D341Med (cell line): ENCODE measurements at regions not wholly inside any gene's neighbourhood (a gene's known extent, or its start where the extent isn't known, plus 50 kb on each side); places are given as distances from the start of the nearest gene placed in this dataset.
"Not testable (repeated sequence)": the region's sequence is repeated elsewhere in the genome, so short reads cannot be mapped to it uniquely, and the experiment has no call there.

ENCODE experiments used
- DNase-seq: peaks from one replicate; pipeline ENCODE4 v3.0.0; 2012; ENCODE audit warnings: low spot score

DNA sequence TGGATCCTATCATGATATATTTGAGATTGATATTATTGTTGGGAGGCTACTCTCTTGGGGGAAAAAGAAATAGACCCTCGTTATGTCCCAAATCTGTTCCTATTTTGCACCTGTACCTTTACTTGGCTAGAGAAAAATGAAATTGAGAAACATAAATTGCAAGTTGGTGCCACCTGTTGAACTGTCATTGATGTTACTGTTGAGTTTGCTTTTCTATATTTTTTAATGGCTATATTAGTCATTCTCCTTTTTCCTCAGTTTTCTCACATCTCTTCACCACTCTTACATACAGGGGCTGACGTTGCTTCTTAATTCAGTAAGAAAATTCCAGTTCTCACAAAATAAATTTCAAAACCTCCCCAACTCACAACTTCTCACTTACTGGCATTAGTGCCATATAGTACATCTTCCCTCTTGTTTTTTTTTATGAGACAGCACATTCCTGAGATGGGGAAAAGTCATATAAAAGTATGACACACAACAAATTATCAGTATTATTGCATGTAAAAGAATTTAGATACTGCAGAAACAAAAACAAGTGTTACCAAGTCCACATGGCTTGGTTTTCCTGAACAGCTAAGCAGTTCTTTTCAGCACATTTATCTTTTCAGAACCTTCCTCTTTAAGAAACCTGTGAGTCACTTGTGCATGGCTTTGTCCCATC lies 348.3 kb upstream of the DSEL start:
- DNase-seq: no peak

DNA sequence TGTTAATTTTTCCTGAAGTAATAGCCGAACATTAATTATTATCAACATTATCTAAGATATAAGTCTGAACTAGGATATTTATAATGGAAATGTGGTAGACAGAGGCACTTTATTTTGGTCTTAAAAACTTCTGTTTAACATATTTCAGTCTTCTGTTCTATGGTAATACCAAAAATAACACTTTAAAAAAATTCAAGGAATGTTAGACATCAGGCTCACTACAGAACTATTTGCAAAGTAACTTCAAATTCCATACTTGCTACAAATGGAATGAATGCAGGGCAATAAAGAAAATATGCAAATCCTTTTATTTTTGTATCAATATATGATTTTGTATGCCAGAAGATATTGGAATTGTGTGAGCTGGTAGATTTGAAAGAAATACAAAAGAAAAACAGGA lies 345.5 kb upstream of the DSEL start:
- no peak for DNase-seq

GRCh38 chr18:67854340-67854739 lies 337.8 kb upstream of the DSEL start:
- DNase-seq: no peak

DNA sequence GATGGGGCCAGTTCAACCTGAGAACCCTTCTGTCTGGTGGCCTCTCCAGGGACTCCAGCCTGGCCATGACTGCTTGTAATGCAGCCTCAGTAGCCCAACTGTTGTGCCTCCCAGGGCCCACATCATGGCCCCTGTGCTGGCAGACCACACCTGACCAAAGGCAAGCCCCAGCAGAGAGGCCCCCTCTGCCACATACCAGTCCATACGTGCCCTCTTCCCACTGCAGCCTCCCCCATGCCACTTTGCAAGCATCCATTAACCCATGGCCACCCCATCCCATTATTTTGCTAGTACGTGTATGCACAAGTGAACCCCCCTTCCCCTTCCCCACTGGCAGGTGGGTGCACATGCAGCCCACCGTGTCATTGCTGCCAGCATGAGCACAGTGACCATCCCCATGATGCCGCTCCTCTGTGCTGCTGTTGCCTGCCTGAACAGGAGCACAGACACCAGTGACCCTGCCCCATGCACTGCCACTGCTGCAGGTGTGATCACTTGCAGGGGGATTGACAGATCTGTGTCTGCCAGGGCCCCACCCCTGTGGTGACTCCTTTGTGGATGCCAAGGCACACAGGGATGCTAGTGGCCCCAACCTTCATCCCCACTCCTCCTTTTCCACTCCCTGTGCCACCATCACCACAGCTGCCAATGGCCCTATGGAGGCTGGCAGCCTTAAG lies 330.0 kb upstream of the DSEL start:
- DNase-seq: no peak

- DNase-seq: no peak
Measured at GRCh38 chr18:67845035-67845434, 328.5 kb upstream of the DSEL start.

DNA sequence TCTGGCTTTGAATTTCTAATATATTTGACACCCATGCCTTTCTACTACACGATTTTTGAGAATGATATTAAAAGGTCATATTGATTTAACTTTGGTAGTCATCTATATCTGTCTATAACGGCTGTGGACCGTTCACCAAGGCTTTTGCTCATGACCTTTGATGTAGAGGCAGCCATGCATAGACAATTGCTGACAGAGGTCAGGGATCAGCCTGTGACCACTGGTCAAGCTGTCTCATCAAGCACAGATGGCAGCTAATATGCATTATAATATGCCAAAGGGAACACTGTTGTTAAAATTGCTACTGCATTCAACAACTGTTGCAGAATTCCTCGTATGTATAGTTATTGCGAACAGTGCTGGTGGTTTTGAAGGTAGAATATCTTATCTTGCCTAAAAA lies 323.9 kb upstream of the DSEL start:
- no peak for DNase-seq

DNA sequence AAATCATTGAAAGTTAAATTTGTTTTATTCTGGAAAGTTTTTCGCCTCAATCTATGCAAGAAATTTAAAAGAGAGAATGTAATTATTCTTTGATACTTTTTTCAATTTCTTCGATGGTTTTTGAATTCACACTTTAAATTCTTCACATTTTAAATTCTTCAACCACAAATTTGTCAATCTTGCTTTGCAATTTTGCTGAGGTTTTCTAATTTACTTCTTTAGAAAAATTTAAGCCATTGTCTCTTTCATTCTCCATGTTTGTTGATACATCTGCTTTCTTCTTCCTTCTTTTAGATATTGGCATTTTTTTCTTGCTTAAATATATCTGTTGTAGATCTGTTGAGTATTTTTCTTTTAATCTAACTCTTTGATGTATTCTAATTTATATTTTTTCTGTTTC lies 301.9 kb upstream of the DSEL start:
- no peak for DNase-seq

- no peak for DNase-seq
Measured at GRCh38 chr18:67815280-67815679, 298.8 kb upstream of the DSEL start.

DNA sequence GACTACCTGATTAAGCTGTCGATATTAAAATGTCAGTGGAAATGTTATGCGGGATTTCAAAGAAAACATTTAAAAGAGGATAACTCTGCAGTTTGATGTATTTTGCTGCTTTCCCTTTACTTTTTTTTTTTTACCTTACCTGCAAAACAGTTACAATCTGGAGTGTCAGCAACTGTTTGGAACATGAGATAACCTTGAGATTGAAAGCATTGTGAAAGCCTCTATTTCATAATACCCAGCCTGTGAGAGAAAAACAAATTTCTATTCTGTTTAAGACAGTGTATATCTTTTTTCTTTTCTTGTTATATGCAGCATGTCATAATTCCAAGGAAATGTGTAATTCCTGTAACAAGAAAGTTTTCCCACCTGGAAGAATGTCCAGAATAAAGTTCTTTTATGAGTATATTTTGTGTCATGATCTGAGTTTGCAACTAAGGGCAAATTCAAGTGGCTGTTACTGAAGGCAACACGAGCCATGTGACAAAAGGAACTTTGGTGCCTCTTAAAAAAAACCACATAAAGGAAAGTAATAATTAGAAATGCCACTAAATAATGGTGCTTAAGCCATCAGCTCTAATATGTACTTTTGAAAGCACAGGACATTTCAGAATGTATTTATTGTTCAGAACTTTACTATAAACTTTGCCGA lies 297.0 kb upstream of the DSEL start:
- no peak for DNase-seq

DNA sequence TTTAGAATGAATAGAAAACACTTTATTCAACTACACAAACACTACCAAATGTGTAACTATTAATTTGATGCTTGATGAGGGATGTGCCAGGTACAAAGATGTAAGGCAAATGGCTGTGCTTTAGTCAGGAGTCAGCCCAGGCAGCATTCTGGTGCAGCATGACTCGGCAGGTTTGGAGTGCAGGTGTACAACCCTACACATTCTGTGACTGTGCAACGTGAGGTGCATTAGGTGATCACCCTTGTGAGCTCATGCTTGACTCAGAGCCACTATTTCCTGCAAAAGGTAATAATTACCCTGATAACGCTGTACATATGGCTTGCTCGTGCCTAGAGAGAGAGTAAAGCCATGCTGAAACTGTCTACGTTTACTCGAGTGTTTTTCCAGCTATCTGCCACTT lies 288.7 kb upstream of the DSEL start:
- DNase-seq: no peak

GRCh38 chr18:67794521-67794920 lies 278.0 kb upstream of the DSEL start:
- DNase-seq: no peak

DNA sequence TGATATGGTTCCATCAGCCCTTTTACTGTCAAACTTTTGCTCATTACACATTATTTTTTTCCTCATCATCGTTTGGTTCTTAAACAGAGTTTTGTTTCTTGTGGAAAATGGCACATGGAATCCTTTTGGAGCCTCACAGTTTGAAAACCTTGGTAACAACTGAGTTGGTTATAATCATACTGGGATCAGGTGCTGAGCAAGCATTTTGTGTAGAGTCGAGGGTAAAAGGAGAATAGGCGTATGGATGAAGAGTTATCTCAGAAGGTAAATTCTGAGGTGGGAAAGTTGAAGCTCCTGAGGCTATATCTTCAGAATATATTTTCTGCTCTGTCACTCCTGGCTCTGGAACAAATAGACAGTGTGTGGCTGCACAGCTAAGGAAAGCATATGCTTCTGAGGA lies 274.0 kb upstream of the DSEL start:
- no peak for DNase-seq

DNA sequence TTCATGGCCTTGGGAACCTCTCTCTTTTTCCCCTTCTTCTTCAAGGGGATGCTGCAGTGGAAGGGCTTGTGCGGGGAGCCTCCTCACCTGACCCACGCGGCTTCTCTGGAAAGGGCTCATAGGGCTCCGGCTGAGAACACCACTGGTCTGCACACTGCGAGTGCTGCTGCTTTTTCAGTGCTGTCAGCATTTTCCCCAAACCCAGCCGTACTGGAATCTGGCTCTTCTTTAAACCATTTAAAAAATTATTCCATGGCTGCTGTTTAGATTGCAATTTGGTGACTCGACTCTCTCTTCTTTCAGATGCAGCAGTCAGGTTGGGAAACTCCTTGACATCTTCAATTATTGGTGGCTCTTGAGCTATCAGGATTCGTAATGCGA lies 272.6 kb upstream of the DSEL start:
- no peak for DNase-seq

DNA sequence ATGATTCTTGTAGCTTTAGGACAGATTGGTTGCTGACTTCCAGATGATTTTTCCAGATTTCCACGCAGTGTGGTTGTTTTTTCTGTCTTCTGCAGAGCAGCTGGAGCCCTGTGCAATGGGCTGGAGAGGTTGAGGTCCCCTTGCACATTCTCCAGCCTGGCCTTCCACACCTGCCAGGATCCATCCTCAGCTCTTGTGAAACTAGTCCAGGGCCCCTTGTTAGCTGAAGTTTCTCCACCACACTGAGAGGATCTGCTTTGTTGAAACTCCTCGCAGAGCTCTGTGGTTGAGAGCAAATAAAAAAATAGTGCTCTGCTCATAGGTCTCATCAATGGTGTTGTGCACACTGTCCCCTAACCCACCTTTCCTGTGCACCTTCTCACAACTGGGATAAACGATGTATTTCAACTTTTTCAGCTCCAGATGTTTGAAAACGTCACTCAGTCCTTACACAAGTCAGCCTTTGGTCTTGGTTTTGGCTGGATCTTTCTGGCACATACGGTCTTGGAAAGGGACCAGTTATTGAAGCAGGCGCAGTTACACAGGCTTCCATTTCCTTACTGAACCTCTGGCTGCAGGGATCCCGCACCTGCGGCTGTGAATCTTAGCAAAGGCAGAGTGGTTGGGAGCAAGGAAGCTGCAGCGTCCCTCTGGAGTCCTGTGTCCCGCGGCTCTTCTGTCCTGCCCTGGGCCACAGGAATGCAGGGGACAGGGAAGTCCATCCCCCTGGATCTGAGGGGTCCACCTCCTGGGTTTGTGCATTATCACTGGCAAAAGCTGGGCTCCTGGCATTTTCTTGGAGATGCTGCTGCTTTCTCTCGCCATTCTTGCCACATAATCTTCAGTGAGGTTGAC lies 272.0 kb upstream of the DSEL start:
- no peak for DNase-seq

DNA sequence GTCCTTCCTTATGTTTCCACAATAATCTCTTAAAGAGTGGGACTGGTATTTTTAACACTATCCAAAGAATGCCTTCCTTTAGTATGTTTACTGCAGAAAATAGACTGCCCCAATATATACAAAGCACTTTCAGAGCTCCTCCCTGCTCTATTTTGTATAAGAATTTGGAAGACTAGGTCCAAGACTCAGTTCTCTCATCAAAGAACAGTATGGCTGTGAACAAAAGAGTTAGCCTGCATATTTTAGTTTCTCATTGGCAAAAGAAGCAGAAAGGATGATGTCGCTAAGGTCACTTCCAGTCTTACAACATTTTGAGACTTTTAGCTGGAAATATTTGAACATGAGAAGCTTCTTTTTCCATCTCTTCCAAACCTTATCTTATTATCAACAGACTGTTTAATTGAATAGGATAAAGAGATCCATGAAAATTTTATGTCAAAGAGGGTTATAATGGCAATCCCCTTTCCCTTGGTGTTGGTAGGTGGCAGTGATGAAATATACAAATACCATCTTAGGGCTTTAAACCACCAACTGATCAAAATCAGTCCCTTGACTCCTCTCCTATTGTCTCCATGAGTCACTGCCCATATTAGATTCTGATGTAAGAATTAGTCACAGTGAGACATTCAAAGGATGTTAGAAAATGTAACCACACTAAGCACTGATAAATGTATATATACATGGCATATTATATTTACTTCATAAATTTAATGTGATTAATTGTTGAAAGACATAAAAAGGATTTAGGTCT lies 266.9 kb upstream of the DSEL start:
- no peak for DNase-seq

DNA sequence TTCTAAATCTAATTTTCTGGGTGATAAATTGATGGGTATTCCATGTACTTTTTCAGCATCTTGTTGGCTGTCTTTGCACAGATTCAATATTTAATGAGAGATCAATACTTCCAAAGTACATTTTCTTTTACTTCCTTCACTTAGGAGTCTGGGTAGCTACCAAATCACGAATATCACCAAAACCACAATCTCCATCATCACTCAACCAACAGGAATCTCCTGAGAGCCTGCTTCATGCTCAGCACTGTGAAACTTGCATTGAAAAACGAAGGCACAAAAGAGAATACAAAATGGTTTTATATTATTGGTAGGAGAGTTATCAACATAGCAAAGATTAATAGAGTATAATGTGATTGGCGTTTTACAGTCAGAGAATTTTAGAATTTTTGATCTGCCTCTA lies 261.5 kb upstream of the DSEL start:
- no peak for DNase-seq

- DNase-seq: no peak
Measured at GRCh38 chr18:67776929-67777328, 260.4 kb upstream of the DSEL start.

GRCh38 chr18:67771271-67771670 lies 254.8 kb upstream of the DSEL start:
- no peak for DNase-seq

DNA sequence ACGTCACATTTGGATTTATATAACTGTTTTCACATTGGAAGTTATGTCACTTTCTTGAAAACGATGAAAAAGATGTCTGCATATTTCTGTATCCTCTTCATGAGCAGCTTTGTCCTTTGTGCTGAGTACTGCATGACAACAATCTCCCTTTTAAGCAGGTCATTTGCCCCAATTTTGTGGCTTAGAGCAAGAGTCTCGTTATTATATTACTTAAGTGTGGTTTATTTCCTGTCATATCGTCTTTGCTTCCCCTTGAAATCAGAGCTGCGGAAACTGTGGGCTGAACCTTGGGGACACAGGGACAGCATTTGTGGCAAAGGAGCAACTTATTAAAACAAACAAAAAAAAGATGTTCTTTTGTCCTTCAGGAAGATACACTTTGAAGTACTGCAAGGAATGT lies 254.0 kb upstream of the DSEL start:
- no peak for DNase-seq

DNA sequence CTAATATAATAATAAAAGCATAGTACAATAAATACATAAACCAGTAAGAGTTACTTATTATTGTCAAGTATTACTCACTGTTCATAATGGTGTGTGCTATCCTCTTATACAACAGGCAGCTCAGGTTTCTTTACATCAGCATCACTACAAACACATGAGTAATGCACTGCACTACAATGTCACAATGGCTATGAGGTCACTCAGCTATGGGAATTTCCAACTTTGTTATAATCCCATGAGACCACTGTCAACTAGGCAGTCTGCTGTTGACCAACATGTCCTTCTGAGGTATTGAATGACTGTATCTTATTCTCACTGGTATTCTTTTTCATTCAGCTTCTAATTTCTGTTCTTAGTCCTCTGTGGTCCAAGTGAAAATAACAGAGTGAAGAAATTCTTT lies 250.4 kb upstream of the DSEL start:
- no peak for DNase-seq

DNA sequence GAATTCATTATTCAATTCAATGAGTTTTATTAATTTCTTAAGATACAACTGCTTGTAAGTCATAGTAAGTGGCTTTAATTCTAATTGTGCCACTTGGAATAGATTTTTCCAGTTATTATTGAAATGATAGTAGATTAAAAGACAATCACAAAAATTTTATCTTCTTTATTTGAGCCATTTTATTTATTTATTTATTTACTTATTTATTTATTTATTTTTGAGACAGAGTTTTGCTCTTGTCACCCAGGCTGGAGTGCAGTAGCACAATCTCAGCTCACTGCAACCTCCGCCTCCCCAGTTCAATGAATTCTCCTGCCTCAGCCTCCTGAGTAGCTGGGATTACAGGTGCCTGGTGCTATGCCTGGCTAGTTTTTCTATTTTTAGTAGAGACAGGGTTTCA lies 235.7 kb upstream of the DSEL start:
- not testable (repeated sequence) for DNase-seq

DNA sequence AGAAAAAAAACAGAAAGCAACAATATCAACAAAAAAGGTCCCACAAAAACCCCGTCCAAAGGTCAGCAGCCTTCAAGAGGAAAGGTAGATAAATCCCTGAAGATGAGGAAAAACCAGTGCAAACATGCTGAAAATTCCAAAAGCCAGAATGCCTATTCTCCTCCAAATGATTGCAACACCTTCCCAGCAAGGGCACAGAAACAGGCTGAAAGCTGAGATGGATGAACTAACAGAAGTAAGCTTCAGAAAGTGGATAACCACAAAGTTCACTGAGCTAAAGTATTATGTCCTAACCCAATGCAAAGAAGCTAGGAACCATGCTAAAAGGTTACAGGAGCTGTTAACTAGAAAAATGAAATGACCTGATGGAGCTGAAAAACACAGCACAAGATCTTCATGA lies 226.4 kb upstream of the DSEL start:
- DNase-seq: no peak
